Caco-2 (cell line): ENCODE measurements at regions not wholly inside any gene's neighbourhood (a gene's known extent, or its start where the extent isn't known, plus 50 kb on each side); places are given as distances from the start of the nearest gene placed in this dataset.
A peak's percentile ranks its signal among the peaks of the same experiment; 100 is the strongest.

Source experiments
- BruUV-seq: library from RNA; stranded (reverse); fragments of 400-500 nt; replicated peaks from 2 replicates; lab custom pipeline; 2021; lab: Mats Ljungman, UMichigan
- CTCF ChIA-PET: fragments of 300-600 bp; sonication (Branson Sonifier 250); formaldehyde crosslinking; loops from one replicate; lab custom pipeline; 2022; ENCODE audit warnings: antibody characterized with exemption; lab: Charles Lee
- POLR2A ChIA-PET: fragments of 300-600 bp; sonication (Branson Sonifier 250); formaldehyde crosslinking; loops from one replicate; lab custom pipeline; 2022; ENCODE audit warnings: antibody characterized with exemption; lab: Charles Lee
- DNase-seq, 2 experiments: peaks; one replicate each; pipeline versions ENCODE4 v3.0.0 to v3.0.0-alpha.2; 2020 to 2022
- H3K27me3 ChIP-seq: replicated peaks from 2 replicates; pipeline ENCODE4 v1.6.0; 2011; ENCODE audit warnings: low read length; ENCODE audit not compliant: control insufficient read depth, insufficient read depth
- H3K36me3 ChIP-seq: 2 replicates; pipeline ENCODE4 v1.5.1; 2011; ENCODE audit warnings: low read length; ENCODE audit not compliant: control insufficient read depth, insufficient read depth
- H3K4me1 ChIP-seq: fragments of 250-450 bp; sonication (Bioruptor Pico); 2 replicates; pipeline ENCODE4 v1.5.1; 2020; ENCODE audit warnings: mild to moderate bottlenecking
- H3K4me3 ChIP-seq: 2 replicates; pipeline ENCODE4 v1.5.1; 2011; ENCODE audit warnings: low read depth, mild to moderate bottlenecking, control low read depth, low read length
- H3K9me3 ChIP-seq: fragments of 250-450 bp; sonication (Bioruptor Pico); 2 replicates; pipeline ENCODE4 v1.5.1; 2020; ENCODE audit warnings: mild to moderate bottlenecking, moderate library complexity
- H3K27ac Mint-ChIP-seq: one replicate; pipeline ENCODE4 v1.8.0; 2022; ENCODE audit warnings: mixed read lengths; ENCODE audit not compliant: unreplicated experiment
- H3K27me3 Mint-ChIP-seq: one replicate; pipeline ENCODE4 v1.8.0; 2022; ENCODE audit warnings: mixed read lengths; ENCODE audit not compliant: insufficient read depth, unreplicated experiment
- H3K36me3 Mint-ChIP-seq: one replicate; pipeline ENCODE4 v1.8.0; 2022; ENCODE audit warnings: mild to moderate bottlenecking, mixed read lengths; ENCODE audit not compliant: insufficient read depth, unreplicated experiment
- H3K4me1 Mint-ChIP-seq: one replicate; pipeline ENCODE4 v1.8.0; 2022; ENCODE audit warnings: low read depth, mixed read lengths; ENCODE audit not compliant: unreplicated experiment
- H3K4me3 Mint-ChIP-seq: one replicate; pipeline ENCODE4 v1.8.0; 2022; ENCODE audit warnings: mild to moderate bottlenecking, moderate library complexity, mixed read lengths; ENCODE audit not compliant: unreplicated experiment
- H3K9me3 Mint-ChIP-seq: one replicate; pipeline ENCODE4 v1.8.0; 2022; ENCODE audit warnings: mixed read lengths; ENCODE audit not compliant: unreplicated experiment
- intact Hi-C: fragments of 100-400 bp; cut with micrococcal nuclease; formaldehyde crosslinking; loops from one replicate; pipeline ENCODE4 v1.10.0; 2022; ENCODE audit not compliant: unreplicated experiment
- TF ChIP-seq, protein P1 (sequence below), 2 experiments: fragments of 200-600 bp in 1 of 2; IDR thresholded peaks; 1 replicate in 1 of 2; 2 replicates in 1 of 2; pipeline versions ENCODE4 v1.5.1 to v1.8.0; 2011 to 2022; ENCODE audit warnings: antibody characterized with exemption in 1 of 2, control low read depth in 1 of 2, inconsistent platforms in 1 of 2, low read depth in 1 of 2, low read length in 1 of 2, mild to moderate bottlenecking in 1 of 2, moderate library complexity in 1 of 2; ENCODE audit not compliant: insufficient read depth in 1 of 2, severe bottlenecking in 1 of 2, unreplicated experiment in 1 of 2

DNA sequence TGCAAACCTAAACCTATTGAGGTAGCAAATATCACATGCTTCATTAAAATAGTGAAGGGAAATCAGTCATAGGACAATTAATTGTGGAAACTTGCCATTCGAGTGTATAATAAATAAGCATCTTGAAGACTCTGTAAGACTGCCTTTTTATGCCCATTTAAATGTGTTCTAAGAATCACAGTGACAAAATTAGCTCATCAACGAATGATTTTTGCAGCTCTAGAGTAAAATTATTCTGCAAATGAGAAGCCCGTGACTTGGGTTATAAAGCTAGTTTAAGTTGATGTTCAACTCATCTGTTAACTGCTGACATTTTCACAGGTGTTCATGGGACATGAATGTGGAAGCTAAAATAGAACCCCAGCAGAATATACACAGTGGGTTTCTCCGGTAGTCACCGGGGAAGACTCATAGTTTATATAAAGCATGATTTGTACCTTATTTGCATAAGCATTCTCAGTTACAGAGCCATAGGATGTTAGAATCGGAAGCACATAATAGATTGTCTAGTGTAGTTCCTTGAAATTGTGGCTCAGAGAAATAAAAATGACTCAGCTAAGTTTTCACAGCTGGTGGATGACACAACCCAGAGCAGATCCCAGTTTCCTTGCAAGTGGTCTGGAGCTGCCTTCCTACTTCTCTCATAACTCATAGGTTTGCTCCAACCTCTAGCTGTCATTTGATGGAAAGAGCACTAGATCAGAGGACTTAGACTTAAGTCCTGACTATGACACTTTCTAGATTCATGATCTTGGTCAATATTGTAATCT is 107.3 kb downstream of the UCHL5 start:
- peaks cover 5% of the 10 kb centered on the region for H3K4me1 Mint-ChIP-seq
- Histone ChIP-seq H3K36me3 (no peaks in the 10 kb centered on the region), H3K4me1 (no peaks in the 10 kb centered on the region), H3K4me3 (no peak overlapping the region), H3K27me3 (no peaks in the 10 kb centered on the region), H3K9me3 (no peaks in the 10 kb centered on the region)
- H3K36me3 Mint-ChIP-seq = no peaks in the 10 kb centered on the region
- ChIA-PET CTCF (no interaction called here), POLR2A (no interaction called here)
- no peak overlapping the region for H3K4me3 Mint-ChIP-seq
- no peaks in the 10 kb centered on the region for H3K27me3 Mint-ChIP-seq
- H3K27ac Mint-ChIP-seq = no peak overlapping the region
- intact Hi-C loops = loop anchor here (5.0 kb wide), 1 partner anchor 55 kb away; no protein-coding TSS in a partner anchor
- TF ChIP-seq, protein P1, sequence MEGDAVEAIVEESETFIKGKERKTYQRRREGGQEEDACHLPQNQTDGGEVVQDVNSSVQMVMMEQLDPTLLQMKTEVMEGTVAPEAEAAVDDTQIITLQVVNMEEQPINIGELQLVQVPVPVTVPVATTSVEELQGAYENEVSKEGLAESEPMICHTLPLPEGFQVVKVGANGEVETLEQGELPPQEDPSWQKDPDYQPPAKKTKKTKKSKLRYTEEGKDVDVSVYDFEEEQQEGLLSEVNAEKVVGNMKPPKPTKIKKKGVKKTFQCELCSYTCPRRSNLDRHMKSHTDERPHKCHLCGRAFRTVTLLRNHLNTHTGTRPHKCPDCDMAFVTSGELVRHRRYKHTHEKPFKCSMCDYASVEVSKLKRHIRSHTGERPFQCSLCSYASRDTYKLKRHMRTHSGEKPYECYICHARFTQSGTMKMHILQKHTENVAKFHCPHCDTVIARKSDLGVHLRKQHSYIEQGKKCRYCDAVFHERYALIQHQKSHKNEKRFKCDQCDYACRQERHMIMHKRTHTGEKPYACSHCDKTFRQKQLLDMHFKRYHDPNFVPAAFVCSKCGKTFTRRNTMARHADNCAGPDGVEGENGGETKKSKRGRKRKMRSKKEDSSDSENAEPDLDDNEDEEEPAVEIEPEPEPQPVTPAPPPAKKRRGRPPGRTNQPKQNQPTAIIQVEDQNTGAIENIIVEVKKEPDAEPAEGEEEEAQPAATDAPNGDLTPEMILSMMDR (IDR thresholded peaks at IDR 0.05; ENCODE audit: insufficient read depth in 1 of 2, low read depth in 1 of 2, low read length in 1 of 2, severe bottlenecking in 1 of 2, unreplicated experiment in 1 of 2) = no peak
- no TSS peak for BruUV-seq
- no peaks in the 10 kb centered on the region for H3K9me3 Mint-ChIP-seq
- DNase-seq = no peak

DNA sequence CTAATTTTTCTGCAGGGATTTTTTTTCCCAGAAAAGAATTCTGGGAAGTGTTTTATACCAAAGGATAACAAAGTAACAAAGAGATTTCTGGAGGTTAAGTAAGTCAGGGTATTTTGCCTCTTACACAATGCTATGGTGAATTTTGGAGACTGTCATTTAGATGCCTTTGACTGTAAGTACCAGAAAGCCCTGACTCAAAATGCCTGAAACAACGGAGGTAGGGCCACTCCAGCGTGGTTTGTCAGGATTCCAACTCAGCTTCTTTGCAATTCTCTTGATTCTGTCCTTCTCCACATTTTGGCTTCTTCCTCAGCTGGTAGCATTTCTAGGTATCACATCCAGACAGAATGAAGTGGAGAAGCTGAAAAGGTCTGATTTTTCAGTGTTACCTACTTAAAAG is 106.5 kb downstream of the UCHL5 start:
- POLR2A ChIA-PET = no interaction called here
- no peak overlapping the region for H3K4me3 ChIP-seq
- H3K4me3 Mint-ChIP-seq = no peak overlapping the region
- no peak for DNase-seq
- TF ChIP-seq, protein P1 (IDR thresholded peaks at IDR 0.05; ENCODE audit: insufficient read depth in 1 of 2, low read depth in 1 of 2, low read length in 1 of 2, severe bottlenecking in 1 of 2, unreplicated experiment in 1 of 2) = no peak
- H3K36me3 Mint-ChIP-seq = no peaks in the 10 kb centered on the region
- no peaks in the 10 kb centered on the region for H3K9me3 Mint-ChIP-seq
- no TSS peak for BruUV-seq
- CTCF ChIA-PET = no interaction called here
- no peaks in the 10 kb centered on the region for H3K36me3 ChIP-seq
- no peaks in the 10 kb centered on the region for H3K27me3 ChIP-seq
- H3K27me3 Mint-ChIP-seq = no peaks in the 10 kb centered on the region
- intact Hi-C loops = loop anchor here (5.0 kb wide), 1 partner anchor 55 kb away; no protein-coding TSS in a partner anchor
- H3K4me1 ChIP-seq = no peaks in the 10 kb centered on the region
- peaks cover 5% of the 10 kb centered on the region for H3K4me1 Mint-ChIP-seq
- H3K27ac Mint-ChIP-seq = no peak overlapping the region
- H3K9me3 ChIP-seq = no peaks in the 10 kb centered on the region

DNA sequence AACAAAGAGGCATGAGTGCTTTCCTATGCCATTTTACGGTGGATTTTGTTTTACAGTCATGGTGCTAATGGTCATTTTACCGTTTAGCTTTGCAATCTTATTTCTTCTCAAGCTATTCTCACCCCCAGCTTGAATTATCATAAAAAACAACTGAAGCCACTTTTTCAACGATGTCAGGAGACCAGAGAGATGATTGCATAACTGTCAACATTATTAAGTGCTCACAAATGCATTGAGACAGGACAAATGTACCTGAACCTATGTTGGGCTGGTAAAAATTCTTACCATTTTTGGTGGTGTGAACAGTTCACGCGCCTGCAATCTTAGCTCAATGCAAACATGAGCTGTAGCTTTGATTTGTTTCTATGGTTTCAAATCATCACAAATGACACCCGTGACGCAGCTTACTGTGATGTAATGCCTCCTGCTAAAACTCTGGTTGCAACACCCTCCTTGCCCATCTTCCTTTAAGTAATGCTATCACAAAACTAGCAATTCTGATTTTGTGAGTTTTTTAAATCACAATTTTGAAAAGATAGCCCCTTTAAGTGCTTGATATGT is 104.4 kb downstream of the UCHL5 start:
- Mint-ChIP-seq H3K27ac (no peak overlapping the region), H3K36me3 (no peaks in the 10 kb centered on the region), H3K4me1 (peaks cover 2% of the 10 kb centered on the region), H3K9me3 (no peaks in the 10 kb centered on the region), H3K4me3 (no peak overlapping the region), H3K27me3 (no peaks in the 10 kb centered on the region)
- no peaks in the 10 kb centered on the region for H3K36me3 ChIP-seq
- no peak overlapping the region for H3K4me3 ChIP-seq
- intact Hi-C loops = loop anchor here (5.0 kb wide), 1 partner anchor 53 kb away; no protein-coding TSS in a partner anchor
- peak; percentile 21 to 37 for DNase-seq
- no peaks in the 10 kb centered on the region for H3K9me3 ChIP-seq
- TF ChIP-seq, protein P1 (IDR thresholded peaks at IDR 0.05; ENCODE audit: insufficient read depth in 1 of 2, low read depth in 1 of 2, low read length in 1 of 2, severe bottlenecking in 1 of 2, unreplicated experiment in 1 of 2) = no peak
- H3K4me1 ChIP-seq = no peaks in the 10 kb centered on the region
- ChIA-PET CTCF (no interaction called here), POLR2A (no interaction called here)
- H3K27me3 ChIP-seq = no peaks in the 10 kb centered on the region
- BruUV-seq = no TSS peak
